Ascending aorta (tissue), 2 donors: ENCODE measurements at regions not wholly inside any gene's neighbourhood (a gene's known extent, or its start where the extent isn't known, plus 50 kb on each side); places are given as distances from the start of the nearest gene placed in this dataset.

Experiments
- DNase-seq, 2 donors: peaks; one replicate each; pipeline ENCODE4 v3.0.0-alpha.2; 2019; ENCODE audit warnings: low spot score in 2 of 2
- H3K27ac ChIP-seq, 2 donors: fragments of 200-600 bp; sonication (generic); one replicate each; pipeline ENCODE4 v1.5.1; 2016 to 2017; ENCODE audit warnings: mild to moderate bottlenecking in 1 of 2
- H3K27me3 ChIP-seq: fragments of 200-600 bp; sonication (generic); one replicate; pipeline ENCODE4 v1.5.1; 2017
- H3K36me3 ChIP-seq, 2 donors: fragments of 200-600 bp; sonication (generic); one replicate each; pipeline ENCODE4 v1.5.1; 2016
- H3K4me1 ChIP-seq, 2 donors: fragments of 200-600 bp; sonication (generic); one replicate each; pipeline ENCODE4 v1.5.1; 2016 to 2017; ENCODE audit warnings: mild to moderate bottlenecking in 1 of 2
- H3K4me3 ChIP-seq, 2 donors: fragments of 200-600 bp; sonication (generic); one replicate each; pipeline ENCODE4 v1.5.1; 2016 to 2017; ENCODE audit warnings: mild to moderate bottlenecking in 1 of 2
- H3K9me3 ChIP-seq, 2 donors: fragments of 200-600 bp; sonication (generic); one replicate each; pipeline ENCODE4 v1.5.1; 2016
- CTCF ChIP-seq, 3 experiments: fragments of 200-600 bp in 2 of 3; fragments of 450-650 bp in 1 of 3; sonication (generic) in 2 of 3; IDR thresholded peaks; one replicate each; pipeline ENCODE4 v1.5.1; 2016 to 2019; ENCODE audit warnings: antibody characterized with exemption in 3 of 3, mild to moderate bottlenecking in 1 of 3, moderate library complexity in 1 of 3
- intact Hi-C: fragments of 100-400 bp; cut with DNase I; formaldehyde crosslinking; loops from one replicate; pipeline ENCODE4 v1.15.1; 2023

- H3K27ac ChIP-seq = no peak overlapping the region
- intact Hi-C loops = no loop called here
- no peaks in the 10 kb centered on the region for H3K4me1 ChIP-seq
- no peaks in the 10 kb centered on the region for H3K36me3 ChIP-seq
- no peak for DNase-seq
- no peaks in the 10 kb centered on the region for H3K27me3 ChIP-seq
- no peak for TF ChIP-seq CTCF (IDR thresholded peaks at IDR 0.05)
- no peak overlapping the region for H3K4me3 ChIP-seq
- H3K9me3 ChIP-seq = no peaks in the 10 kb centered on the region
Measured at GRCh38 chr1:168821434-168821833, 92.4 kb upstream of the DPT start.

GRCh38 chr1:168822911-168823310 is 93.9 kb upstream of the DPT start:
- H3K9me3 ChIP-seq = no peaks in the 10 kb centered on the region
- no peaks in the 10 kb centered on the region for H3K4me1 ChIP-seq
- H3K4me3 ChIP-seq = no peak overlapping the region
- no peak overlapping the region for H3K27ac ChIP-seq
- H3K36me3 ChIP-seq = no peaks in the 10 kb centered on the region
- DNase-seq = no peak
- intact Hi-C loops = no loop called here
- H3K27me3 ChIP-seq = no peaks in the 10 kb centered on the region
- no peak for TF ChIP-seq CTCF (IDR thresholded peaks at IDR 0.05)

GRCh38 chr1:168823988-168824387 is 95.0 kb upstream of the DPT start:
- Histone ChIP-seq H3K4me3 (no peak overlapping the region), H3K27ac (no peak overlapping the region), H3K4me1 (no peaks in the 10 kb centered on the region), H3K9me3 (no peaks in the 10 kb centered on the region), H3K27me3 (no peaks in the 10 kb centered on the region), H3K36me3 (no peaks in the 10 kb centered on the region)
- intact Hi-C loops = no loop called here
- no peak for TF ChIP-seq CTCF (IDR thresholded peaks at IDR 0.05)
- DNase-seq = no peak

- no peaks in the 10 kb centered on the region for H3K9me3 ChIP-seq
- H3K4me1 ChIP-seq = no peaks in the 10 kb centered on the region
- no peak for DNase-seq
- intact Hi-C loops = no loop called here
- H3K27me3 ChIP-seq = no peaks in the 10 kb centered on the region
- no peak for TF ChIP-seq CTCF (IDR thresholded peaks at IDR 0.05)
- H3K4me3 ChIP-seq = no peak overlapping the region
- no peaks in the 10 kb centered on the region for H3K36me3 ChIP-seq
- H3K27ac ChIP-seq = no peak overlapping the region
Measured at GRCh38 chr1:168824418-168825065, 95.5 kb upstream of the DPT start.

GRCh38 chr1:168825129-168825528 is 96.1 kb upstream of the DPT start:
- intact Hi-C loops = no loop called here
- H3K9me3 ChIP-seq = no peaks in the 10 kb centered on the region
- TF ChIP-seq CTCF (IDR thresholded peaks at IDR 0.05) = no peak
- H3K27ac ChIP-seq = no peak overlapping the region
- H3K4me3 ChIP-seq = no peak overlapping the region
- no peaks in the 10 kb centered on the region for H3K4me1 ChIP-seq
- no peaks in the 10 kb centered on the region for H3K36me3 ChIP-seq
- no peaks in the 10 kb centered on the region for H3K27me3 ChIP-seq
- DNase-seq = no peak

- Histone ChIP-seq H3K9me3 (no peaks in the 10 kb centered on the region), H3K27ac (no peak overlapping the region), H3K27me3 (no peaks in the 10 kb centered on the region), H3K4me1 (no peaks in the 10 kb centered on the region), H3K36me3 (no peaks in the 10 kb centered on the region), H3K4me3 (no peak overlapping the region)
- intact Hi-C loops = no loop called here
- no peak for DNase-seq
- no peak for TF ChIP-seq CTCF (IDR thresholded peaks at IDR 0.05)
Measured at GRCh38 chr1:168825820-168826219, 96.8 kb upstream of the DPT start.
